ENCODE measurements at regions not wholly inside any gene's neighbourhood (a gene's known extent, or its start where the extent isn't known, plus 50 kb on each side); places are given as distances from the start of the nearest gene placed in this dataset.

DNA sequence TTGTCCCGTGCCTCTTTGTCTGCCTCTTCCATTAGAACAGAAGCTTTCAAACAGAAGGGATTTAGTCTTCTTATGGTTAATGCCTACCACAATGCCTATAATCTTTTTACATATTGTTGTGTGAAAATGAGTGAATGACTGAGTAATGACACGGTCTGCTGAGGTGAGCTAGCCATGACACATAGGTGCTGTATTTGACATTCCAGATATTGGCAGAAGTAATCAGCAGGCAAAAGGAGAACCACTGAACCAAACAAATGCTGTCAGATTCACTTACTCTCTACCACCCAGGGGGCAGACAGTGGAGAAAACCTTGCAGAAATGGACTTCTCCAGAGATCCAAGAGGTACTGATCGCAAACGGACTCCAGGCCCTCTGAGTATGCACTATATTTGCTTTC is 377.2 kb upstream of the VWC2 start:
- DNase-seq = no peak

DNA sequence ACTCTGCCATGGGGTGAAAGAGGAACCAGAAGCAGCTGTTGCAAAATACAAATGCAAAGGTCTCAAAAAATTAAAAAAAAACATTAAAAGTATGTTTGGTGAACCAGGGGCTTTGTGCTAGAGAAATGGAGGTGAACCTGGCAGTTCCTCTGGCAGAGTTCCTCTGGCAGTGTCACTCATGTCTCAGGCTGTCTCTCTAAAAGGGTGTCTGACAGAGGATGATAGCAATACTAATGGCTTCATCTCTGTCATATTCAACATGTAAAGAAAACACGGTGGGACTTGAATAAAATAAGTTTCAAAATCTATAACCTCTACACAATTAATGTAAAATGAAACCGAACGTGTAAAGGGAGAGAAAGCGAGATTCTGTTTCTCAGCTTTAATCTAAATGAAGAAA is 375.7 kb upstream of the VWC2 start:
- DNase-seq = peak; percentile 44

DNA sequence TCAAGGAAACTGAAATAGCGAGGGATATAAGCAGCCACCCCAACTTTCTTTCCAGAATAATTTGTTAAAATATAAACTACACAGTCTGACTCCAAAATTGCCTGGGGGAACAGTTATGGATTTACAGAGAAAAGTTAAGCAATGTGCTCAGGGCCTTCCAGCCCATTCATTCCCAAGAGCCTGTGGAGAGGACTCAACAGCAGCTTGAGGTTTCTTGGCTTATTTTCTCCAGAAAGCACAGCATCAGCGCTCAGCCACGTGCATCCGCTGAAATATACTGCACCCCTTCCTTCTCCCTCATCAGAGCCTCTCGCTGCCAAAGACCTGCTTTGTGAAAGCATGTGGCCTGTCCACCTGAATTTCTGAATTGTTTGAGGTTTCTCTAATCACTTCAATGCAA is 375.2 kb upstream of the VWC2 start:
- DNase-seq = peak; percentile 81

DNA sequence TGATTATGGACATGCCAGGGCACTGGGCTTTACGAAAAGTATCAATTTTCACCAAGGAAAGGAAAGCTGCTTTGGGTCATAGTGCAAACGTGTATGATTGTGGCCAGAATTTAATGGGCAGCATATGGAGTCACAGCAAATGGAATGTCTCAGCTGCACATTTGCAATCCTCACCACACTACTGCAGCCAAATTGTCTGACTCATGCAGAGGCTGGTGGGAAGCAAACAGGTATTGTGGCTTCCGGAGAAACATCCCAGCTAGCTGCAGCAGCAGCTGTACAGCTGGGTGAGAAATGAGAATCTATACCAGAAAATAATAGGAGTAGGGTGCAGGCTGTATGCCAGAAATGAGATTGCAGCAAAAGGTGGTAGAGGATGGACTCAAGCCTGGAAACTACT is 374.7 kb upstream of the VWC2 start:
- peak; percentile 87 for DNase-seq

DNA sequence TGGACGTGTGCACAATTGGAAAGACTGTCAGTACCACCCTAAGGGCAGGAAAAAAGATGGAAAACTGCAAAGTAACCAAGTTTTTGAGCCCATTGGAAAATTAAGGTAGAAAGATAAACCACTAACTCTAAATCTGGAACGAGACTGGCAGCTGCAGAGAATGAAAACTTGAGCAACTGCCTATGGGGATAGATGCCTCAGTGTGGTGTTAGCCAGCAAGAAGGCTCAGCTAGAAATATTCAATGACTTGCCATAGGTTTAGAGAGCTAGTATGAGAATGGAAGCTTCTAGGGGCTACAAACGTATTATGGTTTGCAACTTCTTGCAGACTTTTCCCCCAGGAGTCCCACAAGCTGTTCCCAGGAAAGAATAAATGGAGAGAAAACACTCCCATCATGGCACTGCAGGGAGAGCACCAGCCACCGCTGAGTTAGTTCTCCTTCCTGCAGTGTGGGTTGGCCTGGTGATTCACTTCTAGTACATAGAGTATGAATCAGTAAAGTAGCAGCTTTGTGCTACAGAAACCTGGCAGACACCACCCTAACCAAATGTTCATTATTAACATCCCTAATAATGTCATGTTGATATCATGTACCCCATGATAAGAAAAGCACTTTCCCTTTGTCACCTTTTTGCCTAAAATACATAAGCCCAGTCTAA is 372.4 kb upstream of the VWC2 start:
- DNase-seq = no peak

DNA sequence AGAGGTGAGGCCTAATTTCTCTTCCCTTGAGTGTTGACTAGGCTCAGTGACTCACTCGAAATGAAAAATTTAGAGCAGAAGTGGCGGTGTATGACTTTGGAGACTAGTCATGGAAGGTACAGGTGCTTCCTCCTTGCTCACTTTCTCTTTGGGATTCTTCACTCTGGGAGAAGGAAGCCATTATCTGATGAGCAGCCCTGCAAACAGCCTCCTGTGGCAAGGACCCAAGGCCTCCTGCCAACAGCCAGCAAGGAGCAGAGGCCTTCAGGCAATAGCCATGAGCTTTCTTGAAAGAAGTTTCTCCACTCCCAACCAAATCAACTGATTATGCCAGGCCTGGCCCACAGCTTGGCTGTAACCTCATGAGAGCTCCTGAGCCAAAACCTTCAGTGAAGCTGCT is 369.6 kb upstream of the VWC2 start:
- no peak for DNase-seq

DNA sequence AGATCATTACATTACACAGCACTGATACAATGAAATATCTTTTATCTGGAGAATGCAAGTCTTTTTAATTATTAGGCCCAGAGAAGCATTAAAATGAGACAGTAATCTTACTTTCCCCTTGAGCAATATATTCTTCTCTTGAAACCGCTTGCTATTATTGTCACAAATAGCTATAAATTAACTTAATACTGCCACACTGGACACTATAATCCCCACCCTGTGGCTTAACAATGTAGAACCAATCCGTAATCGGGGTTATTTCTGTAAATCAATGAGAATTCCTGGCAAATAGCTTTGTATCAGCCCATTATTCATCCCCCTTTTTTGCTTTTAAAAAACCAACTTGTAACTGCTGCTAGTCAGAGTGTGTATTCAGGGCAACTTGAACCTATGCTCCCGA is 366.2 kb upstream of the VWC2 start:
- DNase-seq = no peak

DNA sequence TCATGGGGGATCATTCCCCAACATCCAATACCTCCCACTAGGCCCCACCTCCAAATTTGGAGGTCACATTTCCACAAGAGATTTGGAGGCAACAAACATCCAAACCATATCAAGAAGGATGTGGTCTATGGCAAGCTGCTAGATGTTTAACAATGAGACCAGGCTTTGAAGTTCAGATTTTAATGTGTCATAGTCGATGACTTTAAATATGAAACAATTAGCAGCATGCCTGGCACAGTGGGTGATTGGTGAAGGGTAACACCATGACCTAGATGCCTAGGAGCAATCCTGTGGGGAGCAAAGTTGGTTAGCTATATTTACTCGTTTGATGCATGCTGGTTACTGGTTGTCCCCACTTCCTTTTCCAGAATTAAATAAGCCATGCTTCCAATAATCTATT is 356.4 kb upstream of the VWC2 start:
- DNase-seq = no peak

DNA sequence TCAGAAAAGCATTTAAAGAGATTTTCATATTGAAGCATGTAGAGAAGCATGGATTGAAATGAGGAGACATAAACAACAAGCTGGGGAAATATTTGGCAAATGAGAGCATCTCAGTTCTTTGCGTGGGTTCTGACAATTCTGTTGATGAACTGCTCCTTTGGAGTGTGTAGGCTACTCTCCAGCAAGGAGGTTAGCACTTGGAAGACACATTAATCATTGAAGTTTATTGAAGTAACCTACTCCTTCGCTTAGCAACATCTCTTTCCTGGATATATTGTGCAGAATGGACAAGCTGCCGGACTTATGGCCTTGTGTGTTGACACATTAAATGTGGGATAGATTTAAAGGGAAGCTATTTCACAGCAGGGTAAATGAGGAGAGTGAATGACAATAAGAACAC is 354.5 kb upstream of the VWC2 start:
- DNase-seq = no peak

DNA sequence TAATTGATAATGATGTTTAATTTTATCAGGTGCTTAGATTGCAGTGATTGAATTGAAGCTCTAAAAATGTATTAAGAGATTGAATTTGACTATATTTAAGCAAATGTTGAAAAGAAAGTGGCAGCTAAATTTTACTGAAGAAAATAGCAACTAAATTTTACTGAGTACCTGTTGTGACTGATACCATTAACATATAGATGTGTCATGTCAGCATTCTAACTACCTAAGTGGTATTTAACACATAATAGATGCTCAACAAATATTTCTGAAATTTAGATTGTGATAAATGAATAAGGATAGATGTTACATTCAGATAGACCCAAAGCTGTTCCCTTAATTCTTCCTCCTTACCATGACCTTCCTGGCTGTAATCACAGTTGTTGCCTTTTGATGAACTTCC is 350.9 kb upstream of the VWC2 start:
- DNase-seq = no peak

DNA sequence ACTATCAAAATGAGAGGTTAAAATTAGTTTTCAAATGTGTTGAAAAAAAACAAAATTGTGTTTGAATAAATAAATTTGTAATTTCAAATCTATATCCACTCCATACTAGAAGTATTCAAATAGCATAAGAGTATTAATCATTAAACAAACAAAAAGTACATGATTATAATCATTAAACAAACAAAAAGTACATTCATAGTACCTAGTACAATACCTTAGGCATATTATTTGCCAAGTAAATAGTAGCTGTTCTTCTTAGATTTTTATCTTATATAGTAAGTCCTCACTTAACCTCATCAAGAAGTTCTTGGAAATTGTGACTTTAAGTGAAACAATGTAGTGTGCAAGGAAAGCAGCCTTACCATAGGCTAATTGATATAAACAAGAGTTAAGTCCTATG is 349.3 kb upstream of the VWC2 start:
- no peak for DNase-seq

DNA sequence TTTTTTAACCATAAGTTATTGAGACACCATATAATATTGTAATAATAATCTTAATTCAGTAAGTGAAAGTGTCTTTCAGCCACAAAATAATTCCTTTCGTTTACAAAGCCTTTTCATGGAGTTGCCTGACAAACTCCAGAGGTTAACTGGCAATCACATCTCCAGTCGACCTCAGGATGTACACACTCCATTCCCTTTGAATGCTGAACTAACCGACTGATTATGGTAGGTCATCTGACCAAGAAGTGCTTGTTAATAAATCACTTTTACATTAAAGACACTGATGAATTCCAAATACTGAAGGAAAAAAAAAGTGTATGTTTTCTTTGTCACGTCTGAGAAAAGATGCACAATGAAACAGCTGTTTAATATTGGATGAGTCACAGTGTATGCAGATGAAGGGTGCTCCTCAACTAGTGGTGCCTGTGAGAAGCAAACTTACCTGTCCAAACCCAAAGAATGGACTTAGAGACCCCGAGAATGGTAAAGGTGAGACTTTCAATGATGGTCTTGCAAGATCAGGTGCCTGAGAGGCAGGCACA is 348.1 kb upstream of the VWC2 start:
- no peak for DNase-seq

DNA sequence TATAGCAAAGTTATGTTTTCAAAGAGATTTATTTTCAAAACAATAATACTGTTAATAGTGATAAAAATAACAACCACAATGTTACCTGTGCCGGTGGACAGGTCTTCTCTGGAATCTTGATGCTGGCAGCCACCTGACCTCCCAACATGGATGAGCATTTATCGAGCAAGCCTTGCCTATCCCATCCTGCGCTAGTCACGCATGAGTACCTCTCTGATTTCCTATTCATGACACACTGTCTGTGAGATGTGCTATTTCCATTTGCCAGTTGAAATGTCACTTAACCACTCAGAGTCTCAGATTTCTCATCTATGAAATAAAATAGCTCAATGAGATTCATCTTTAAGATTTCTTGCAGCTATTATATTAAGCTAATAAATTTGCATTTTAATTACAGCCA is 341.2 kb upstream of the VWC2 start:
- DNase-seq = no peak

DNA sequence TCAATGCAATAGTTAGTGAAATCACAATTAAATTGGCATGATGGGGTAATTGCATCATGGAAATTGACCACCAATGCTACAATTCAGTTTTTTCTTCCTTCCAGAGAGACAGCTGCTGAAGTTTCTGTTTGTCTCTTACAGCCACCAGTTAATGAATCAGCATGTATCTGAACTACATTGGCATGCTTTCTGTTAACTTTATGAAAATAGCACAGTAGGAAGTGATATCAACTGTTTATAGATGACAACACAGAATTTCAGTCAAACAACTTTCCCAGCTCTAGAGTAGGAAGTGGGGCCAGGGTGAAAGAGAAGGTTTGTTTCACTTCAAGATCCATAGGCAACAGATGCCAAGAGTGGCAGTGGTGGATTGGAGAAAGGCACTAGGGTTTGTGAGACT is 339.6 kb upstream of the VWC2 start:
- DNase-seq = peak; percentile 51

DNA sequence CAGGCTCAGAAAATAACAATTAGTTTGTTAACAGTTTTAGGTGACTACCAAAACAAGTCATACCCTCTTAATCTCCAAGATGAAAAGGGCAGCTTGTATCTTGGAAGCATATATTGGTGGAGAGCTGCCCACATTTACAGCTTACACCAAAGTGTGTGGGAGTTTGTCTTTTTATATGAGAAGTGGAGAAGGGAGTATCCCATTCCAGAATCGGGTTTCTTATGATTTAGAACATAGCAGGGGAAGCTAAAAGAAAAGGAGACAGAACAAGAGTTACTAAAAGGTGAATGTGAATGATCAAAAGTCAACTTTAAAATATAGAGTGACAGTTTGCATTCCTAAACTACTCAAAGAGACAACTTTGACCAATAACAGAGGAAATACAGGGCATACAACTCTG is 338.6 kb upstream of the VWC2 start:
- DNase-seq = no peak

DNA sequence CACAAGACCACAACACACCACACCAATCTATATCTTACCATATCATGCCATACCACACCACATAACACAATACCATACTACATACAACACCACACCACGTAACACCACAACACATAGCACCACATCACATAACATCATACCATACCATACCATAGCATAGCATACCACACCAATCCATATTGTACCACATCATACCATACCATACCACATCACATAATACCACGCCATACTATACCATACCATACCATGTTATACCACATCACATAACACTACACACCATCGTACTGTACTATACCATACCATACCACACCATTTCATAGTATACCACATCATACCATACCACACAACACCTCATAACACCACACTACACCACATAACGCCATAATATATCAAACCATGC is 335.2 kb upstream of the VWC2 start:
- DNase-seq = no peak

DNA sequence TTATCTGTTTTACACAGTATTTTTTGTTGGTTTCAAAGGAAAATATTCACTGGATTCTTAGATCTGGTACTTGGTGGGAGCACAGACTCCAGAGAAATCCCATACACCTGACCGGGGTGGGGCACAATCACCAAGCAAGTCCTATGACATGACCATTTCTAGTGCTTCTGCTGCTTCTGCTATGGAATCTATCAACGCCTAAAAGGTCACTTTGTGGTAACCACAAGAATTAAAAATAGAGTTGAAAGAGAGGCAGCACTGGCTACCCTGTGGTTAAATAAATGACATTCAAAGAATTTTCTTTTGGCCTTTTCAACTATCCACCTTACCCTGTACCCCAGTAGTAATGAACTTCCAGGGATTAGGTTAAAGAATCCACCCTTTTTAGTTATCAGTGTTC is 329.9 kb upstream of the VWC2 start:
- peak; percentile 13 for DNase-seq

DNA sequence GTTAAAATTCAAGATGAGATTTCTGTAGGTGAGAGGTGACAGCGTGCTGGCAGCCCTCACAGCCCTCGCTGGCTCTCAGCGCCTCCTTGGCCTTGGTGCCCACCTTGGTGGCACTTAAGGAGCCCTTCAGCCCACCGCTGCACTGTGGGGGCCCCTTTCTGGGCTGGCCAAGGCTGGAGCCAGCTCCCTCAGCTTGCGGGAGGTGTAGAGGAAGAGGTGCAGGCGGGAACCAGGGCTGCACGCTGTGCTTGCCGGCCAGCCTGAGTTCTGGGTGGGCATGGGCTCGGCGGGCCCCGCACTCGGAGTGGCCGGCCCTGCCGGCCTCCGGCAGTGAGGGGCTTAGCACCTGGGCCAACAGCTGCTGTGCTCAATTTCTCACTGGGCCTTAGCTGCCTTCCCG is 320.0 kb upstream of the VWC2 start:
- DNase-seq = no peak

DNA sequence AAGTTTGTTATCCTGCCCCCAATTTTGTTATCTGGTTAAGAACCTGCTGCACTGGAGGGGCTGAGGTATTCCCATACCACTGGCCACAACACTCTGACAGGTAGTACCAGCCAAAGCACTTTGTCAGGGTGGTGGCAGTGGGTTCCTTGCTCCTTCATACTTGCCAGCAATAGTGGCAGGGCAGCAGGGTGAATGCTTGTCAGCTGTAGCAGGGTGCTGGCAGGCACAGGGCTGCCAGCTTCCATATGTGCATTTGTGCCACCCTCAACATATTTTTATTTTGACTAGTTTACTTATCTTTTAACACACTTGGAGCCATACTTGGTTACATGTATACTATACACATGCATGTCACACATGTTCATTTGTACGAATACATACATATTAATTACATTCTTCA is 294.0 kb upstream of the VWC2 start:
- DNase-seq = no peak

DNA sequence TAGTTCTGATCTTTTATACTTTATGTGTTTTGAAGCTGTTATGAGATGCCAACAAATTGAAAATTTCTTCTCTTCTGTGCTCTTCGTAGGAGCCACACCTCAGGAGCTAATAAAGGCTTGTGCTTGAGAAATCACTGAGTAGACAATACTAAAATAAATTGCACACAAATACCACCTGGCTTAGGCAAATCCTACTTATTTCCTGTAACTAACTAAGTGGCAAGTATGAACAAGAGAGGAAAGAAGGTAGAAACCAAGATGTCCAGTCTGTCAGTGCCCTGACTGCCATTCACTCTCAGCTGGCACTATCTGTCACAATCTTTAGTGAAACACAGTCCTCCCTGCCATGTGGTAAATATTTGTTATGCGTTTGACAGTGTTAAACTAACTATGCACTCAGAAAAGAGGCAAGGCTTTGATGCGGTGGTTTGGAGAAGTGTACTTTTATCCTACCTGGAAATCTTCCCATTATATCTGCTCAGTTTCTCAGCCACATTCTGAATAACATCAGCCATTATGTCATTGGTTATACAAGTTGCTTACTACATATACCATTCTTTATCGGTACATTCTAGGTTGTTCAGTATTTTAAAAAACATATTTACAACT is 293.4 kb upstream of the VWC2 start:
- DNase-seq = no peak

DNA sequence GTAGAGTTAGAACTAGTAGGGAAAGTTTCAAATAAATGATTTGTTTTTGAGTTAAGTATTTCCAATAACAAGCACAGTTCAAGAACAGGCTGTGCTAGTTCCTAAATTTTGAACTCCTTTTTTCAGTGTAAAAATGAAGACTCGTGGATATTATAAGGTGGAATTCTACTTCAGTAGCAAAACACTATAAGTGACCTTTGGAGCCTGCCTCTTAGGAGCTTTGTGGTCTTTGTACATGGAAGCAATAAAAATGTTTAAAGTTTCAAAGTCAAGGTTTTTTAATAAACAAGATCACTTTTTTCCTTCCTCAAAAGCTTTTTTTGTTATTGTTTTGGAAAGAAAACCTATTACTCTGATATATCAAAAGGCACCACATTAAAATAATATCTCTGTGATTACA is 292.4 kb upstream of the VWC2 start:
- no peak for DNase-seq

DNA sequence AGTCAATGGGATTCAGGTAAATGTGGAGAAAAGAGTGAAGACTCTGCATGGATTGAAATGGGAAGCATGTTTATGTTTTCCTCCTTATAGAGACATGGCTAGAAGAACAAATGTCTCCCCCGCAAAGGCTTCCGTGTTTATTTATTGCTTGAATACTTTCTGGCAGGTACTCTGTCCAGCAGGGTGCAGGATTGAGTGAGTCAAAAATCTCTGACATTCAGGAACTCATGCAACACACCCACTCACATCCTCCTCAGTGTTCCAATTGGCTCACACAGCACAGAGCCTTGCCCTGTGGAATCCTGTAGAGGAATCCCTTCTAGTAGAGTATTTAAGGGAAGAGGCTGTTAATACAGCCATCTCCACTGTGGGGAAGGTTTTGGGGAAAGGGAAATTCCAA is 290.3 kb upstream of the VWC2 start:
- no peak for DNase-seq

DNA sequence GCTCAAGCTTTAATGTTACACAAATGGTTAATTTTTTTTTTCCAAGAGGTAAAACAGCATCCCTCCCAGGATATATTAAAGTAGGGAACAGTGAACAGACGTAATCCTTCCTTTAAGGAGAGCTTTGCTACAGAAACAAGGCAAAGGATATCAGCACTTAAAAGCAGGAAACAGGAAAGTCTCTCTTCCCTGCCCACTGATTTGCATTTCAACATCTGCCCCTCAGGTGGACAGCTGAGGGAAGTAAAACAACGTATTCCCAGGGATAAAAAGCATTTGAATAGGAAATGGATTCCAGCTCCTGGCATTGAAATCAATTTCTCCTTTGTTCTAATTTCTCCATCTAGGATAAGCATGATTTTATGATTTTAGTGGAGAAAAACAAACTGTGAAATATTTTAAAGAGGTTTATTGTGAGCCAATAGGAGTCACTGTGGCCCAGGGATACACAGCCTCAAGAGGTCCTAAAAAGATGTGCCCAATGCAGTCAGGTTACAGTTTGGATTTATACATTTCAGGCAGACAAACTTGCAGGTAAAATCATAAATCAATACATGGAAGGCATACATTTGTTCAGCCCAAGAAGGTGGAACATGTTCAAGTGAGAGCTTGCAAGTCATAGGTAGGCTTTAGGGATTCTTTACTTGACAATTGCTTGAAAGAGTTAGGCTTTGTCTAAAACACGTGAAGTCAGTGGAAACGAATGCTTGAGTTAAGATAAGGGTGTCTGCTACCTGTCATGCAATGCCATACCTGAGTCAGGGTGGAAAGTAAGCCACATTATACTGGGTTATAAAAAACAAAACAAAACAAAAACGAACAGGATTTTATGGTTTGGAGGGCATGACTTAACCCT is 286.2 kb upstream of the VWC2 start:
- DNase-seq = no peak

DNA sequence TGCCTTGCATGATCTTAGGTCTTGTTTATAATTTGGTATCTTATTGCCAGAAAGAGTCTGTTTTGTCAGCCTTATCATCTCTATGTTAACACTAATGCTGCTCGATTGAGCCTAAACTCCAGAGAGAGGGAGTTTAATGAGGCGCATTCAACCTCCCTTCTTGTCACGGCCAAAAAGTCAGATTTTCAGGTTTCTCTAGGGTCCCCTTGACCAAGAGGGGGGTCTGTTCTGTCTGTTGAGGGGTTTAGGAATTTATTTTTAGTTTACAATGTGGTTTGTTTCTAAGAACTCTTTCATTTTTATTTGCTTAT is 285.7 kb upstream of the VWC2 start:
- no peak for DNase-seq

All from RPMI8226 (cell line).